ENCODE measurements at regions not wholly inside any gene's neighbourhood (a gene's known extent, or its start where the extent isn't known, plus 50 kb on each side); places are given as distances from the start of the nearest gene placed in this dataset.

- no peak for DNase-seq (ENCODE audit: low spot score)
Measured at GRCh38 chr10:60534761-60535389, 145.2 kb upstream of the ANK3 start.

GRCh38 chr10:60532696-60533468, 143.2 kb upstream of the ANK3 start:
- no peak for DNase-seq (ENCODE audit: low spot score)
- no peaks in the 10 kb centered on the region for H3K4me1 ChIP-seq (ENCODE audit: control insufficient read depth in 4 of 4, insufficient read depth in 4 of 4, low read length in 3 of 4)
- H3K9me3 ChIP-seq (ENCODE audit: control insufficient read depth in 4 of 4, low read length in 3 of 4): no peaks in the 10 kb centered on the region
- H3K9ac ChIP-seq (ENCODE audit: low read depth in 1 of 2, low read length in 2 of 2): no peak overlapping the region
- H3K36me3 ChIP-seq (ENCODE audit: control insufficient read depth in 4 of 4, insufficient read depth in 3 of 4, low read depth in 1 of 4, low read length in 3 of 4): no peaks in the 10 kb centered on the region
- TF ChIP-seq REST (IDR thresholded peaks at IDR 0.05) (no peak), MAX (IDR thresholded peaks at IDR 0.05) (no peak), HNF4A (conservative IDR thresholded peaks at IDR 0.05) (no peak)
- H3K27me3 ChIP-seq (ENCODE audit: control insufficient read depth in 4 of 4, insufficient read depth in 4 of 4, low read length in 3 of 4): no peaks in the 10 kb centered on the region
- WGBS: 68% methylated on average over 6 of the region's 6 CpGs
- no peak overlapping the region for H3K27ac ChIP-seq (ENCODE audit: low read depth in 1 of 2, low read length in 2 of 2)
- H3K4me3 ChIP-seq (ENCODE audit: low read depth in 1 of 3, low read length in 3 of 3): no peak overlapping the region

More at GRCh38 chr10:60534761-60535389, 145.2 kb upstream of the ANK3 start:
- H3K4me1 ChIP-seq (ENCODE audit: control insufficient read depth in 4 of 4, insufficient read depth in 4 of 4, low read length in 3 of 4): no peaks in the 10 kb centered on the region
- no peak overlapping the region for H3K9ac ChIP-seq (ENCODE audit: low read depth in 1 of 2, low read length in 2 of 2)
- no peaks in the 10 kb centered on the region for H3K36me3 ChIP-seq (ENCODE audit: control insufficient read depth in 4 of 4, insufficient read depth in 3 of 4, low read depth in 1 of 4, low read length in 3 of 4)
- H3K27ac ChIP-seq (ENCODE audit: low read depth in 1 of 2, low read length in 2 of 2): no peak overlapping the region
- no peak overlapping the region for H3K4me3 ChIP-seq (ENCODE audit: low read depth in 1 of 3, low read length in 3 of 3)
- TF ChIP-seq RAD21 (IDR thresholded peaks at IDR 0.05): no peak
- no peak for TF ChIP-seq MAX (IDR thresholded peaks at IDR 0.05)
- TF ChIP-seq CTCF (IDR thresholded peaks at IDR 0.05; ENCODE audit: low read depth, low read length, missing input control): no peak
- no peak for TF ChIP-seq JUND (IDR thresholded peaks at IDR 0.05)
- TF ChIP-seq FOXA1 (IDR thresholded peaks at IDR 0.05): no peak
- no peak for TF ChIP-seq HNF4G (IDR thresholded peaks at IDR 0.05)
- H3K9me3 ChIP-seq (ENCODE audit: control insufficient read depth in 4 of 4, low read length in 3 of 4): no peaks in the 10 kb centered on the region
- no peaks in the 10 kb centered on the region for H3K27me3 ChIP-seq (ENCODE audit: control insufficient read depth in 4 of 4, insufficient read depth in 4 of 4, low read length in 3 of 4)
- WGBS: 73% methylated on average over 4 of the region's 4 CpGs

- Histone ChIP-seq H3K27me3 (ENCODE audit: control insufficient read depth in 4 of 4, insufficient read depth in 4 of 4, low read length in 3 of 4) (no peaks in the 10 kb centered on the region), H3K27ac (ENCODE audit: low read depth in 1 of 2, low read length in 2 of 2) (no peak overlapping the region), H3K9ac (ENCODE audit: low read depth in 1 of 2, low read length in 2 of 2) (no peak overlapping the region), H3K9me3 (ENCODE audit: control insufficient read depth in 4 of 4, low read length in 3 of 4) (no peaks in the 10 kb centered on the region), H3K4me1 (ENCODE audit: control insufficient read depth in 4 of 4, insufficient read depth in 4 of 4, low read length in 3 of 4) (no peaks in the 10 kb centered on the region), H3K4me3 (ENCODE audit: low read depth in 1 of 3, low read length in 3 of 3) (no peak overlapping the region), H3K36me3 (ENCODE audit: control insufficient read depth in 4 of 4, insufficient read depth in 3 of 4, low read depth in 1 of 4, low read length in 3 of 4) (no peaks in the 10 kb centered on the region)
- WGBS: 87% methylated on average over 2 of the region's 2 CpGs
- DNase-seq (ENCODE audit: low spot score): no peak
- no peak for TF ChIP-seq ZBTB33 (IDR thresholded peaks at IDR 0.05)
- no peak for TF ChIP-seq EGR1 (IDR thresholded peaks at IDR 0.05; ENCODE audit: low read depth in 2 of 2)
- TF ChIP-seq RAD21 (IDR thresholded peaks at IDR 0.05): no peak
- TF ChIP-seq FOXA1 (IDR thresholded peaks at IDR 0.05): no peak
- TF ChIP-seq JUND (IDR thresholded peaks at IDR 0.05): no peak
- no peak for TF ChIP-seq HNF4A (conservative IDR thresholded peaks at IDR 0.05)
Measured at GRCh38 chr10:60531006-60531405, 141.3 kb upstream of the ANK3 start.

All from liver (tissue), 8 donors.